ENCODE measurements at regions not wholly inside any gene's neighbourhood (a gene's known extent, or its start where the extent isn't known, plus 50 kb on each side); places are given as distances from the start of the nearest gene placed in this dataset.

DNA sequence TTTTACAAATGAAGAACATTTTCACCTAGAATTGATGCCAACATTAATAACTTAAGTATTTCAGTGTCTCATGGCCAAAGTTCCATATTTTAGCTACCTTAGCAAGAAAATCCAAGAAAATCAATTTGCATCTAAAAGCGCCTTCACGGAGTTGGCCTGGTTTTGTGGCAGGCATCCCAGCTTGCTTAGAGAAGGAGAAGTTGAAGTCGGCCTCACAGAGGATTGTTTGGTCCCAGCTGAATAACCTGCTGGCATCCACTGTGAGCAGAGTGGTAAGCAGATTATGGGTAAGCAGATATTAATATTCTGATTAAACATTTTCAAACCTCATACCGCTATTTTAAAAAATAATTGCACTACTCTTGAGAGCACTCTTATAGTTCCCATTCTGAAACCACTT lies 62.3 kb upstream of the STARD13 start:
- TF ChIP-seq, protein P1, sequence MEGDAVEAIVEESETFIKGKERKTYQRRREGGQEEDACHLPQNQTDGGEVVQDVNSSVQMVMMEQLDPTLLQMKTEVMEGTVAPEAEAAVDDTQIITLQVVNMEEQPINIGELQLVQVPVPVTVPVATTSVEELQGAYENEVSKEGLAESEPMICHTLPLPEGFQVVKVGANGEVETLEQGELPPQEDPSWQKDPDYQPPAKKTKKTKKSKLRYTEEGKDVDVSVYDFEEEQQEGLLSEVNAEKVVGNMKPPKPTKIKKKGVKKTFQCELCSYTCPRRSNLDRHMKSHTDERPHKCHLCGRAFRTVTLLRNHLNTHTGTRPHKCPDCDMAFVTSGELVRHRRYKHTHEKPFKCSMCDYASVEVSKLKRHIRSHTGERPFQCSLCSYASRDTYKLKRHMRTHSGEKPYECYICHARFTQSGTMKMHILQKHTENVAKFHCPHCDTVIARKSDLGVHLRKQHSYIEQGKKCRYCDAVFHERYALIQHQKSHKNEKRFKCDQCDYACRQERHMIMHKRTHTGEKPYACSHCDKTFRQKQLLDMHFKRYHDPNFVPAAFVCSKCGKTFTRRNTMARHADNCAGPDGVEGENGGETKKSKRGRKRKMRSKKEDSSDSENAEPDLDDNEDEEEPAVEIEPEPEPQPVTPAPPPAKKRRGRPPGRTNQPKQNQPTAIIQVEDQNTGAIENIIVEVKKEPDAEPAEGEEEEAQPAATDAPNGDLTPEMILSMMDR (conservative IDR thresholded peaks at IDR 0.05) = no peak
- TF ChIP-seq ZFX (IDR thresholded peaks at IDR 0.05) = no peak

Measured in C4-2B (cell line).